Panc1 (cell line): ENCODE measurements at regions not wholly inside any gene's neighbourhood (a gene's known extent, or its start where the extent isn't known, plus 50 kb on each side); places are given as distances from the start of the nearest gene placed in this dataset.

Experiments
- CTCF ChIP-seq: fragments of 450-650 bp; IDR thresholded peaks from 2 replicates; pipeline ENCODE4 v1.5.1; 2017; ENCODE audit warnings: mild to moderate bottlenecking
- POLR2AphosphoS5 ChIP-seq: IDR thresholded peaks from 2 replicates; pipeline ENCODE4 v1.6.1; 2012; ENCODE audit warnings: mild to moderate bottlenecking, low read depth, low read length, moderate library complexity
- REST ChIP-seq, 2 experiments: IDR thresholded peaks; 2 replicates each; pipeline ENCODE4 v1.6.1; 2011 to 2012; ENCODE audit warnings: low read depth in 2 of 2, control low read depth in 1 of 2, low read length in 1 of 2, mild to moderate bottlenecking in 1 of 2, moderate library complexity in 1 of 2; ENCODE audit not compliant: insufficient read depth in 1 of 2
- SIN3A ChIP-seq: IDR thresholded peaks from 2 replicates; pipeline ENCODE4 v1.6.1; 2012; ENCODE audit warnings: low read depth, mild to moderate bottlenecking, low read length, moderate library complexity, borderline replicate concordance; ENCODE audit not compliant: insufficient read depth
- TCF7L2 ChIP-seq: IDR thresholded peaks from 2 replicates; pipeline ENCODE4 v1.6.1; 2011; ENCODE audit warnings: mild to moderate bottlenecking, low read depth, low read length, inconsistent platforms

GRCh38 chr4:24209906-24210305 lies 320.1 kb upstream of the PPARGC1A start:
- TF ChIP-seq CTCF (no peak), POLR2AphosphoS5 (no peak), REST (IDR thresholded peaks at IDR 0.05; ENCODE audit: insufficient read depth in 1 of 2, low read depth in 2 of 2, low read length in 1 of 2) (no peak), TCF7L2 (no peak), SIN3A (no peak)
